H1 (cell line): ENCODE measurements at regions not wholly inside any gene's neighbourhood (a gene's known extent, or its start where the extent isn't known, plus 50 kb on each side); places are given as distances from the start of the nearest gene placed in this dataset.

Source experiments
- CTCF ChIA-PET: fragments of 300-600 bp; sonication (Branson Sonifier 250); formaldehyde crosslinking; loops from one replicate; lab custom pipeline; 2021; ENCODE audit not compliant: partially characterized antibody; lab: Charles Lee
- POLR2A ChIA-PET: fragments of 300-600 bp; sonication (Branson Sonifier 250); formaldehyde crosslinking; loops from one replicate; lab custom pipeline; 2021; ENCODE audit warnings: inconsistent platforms; ENCODE audit not compliant: partially characterized antibody; lab: Charles Lee
- DNase-seq, 2 experiments: peaks; one replicate each; pipeline versions ENCODE4 v3.0.0 to v3.0.0-alpha.2; 2010 to 2022; ENCODE audit warnings: low spot score in 2 of 2, low read depth in 1 of 2, mixed read lengths in 1 of 2
- FAIRE-seq: peaks from 2 replicates; lab custom pipeline; 2011; peaks lifted over from hg19 to GRCh38; lab: Jason Lieb, UNC
- H2AFZ ChIP-seq: 2 replicates; pipeline ENCODE4 v1.8.1; 2012; ENCODE audit warnings: low read length, inconsistent platforms
- H2AK5ac ChIP-seq: 2 replicates; pipeline ENCODE4 v1.6.1; 2013; ENCODE audit warnings: low read depth, low read length
- H2BK120ac ChIP-seq: replicated peaks from 2 replicates; pipeline ENCODE3; 2013; ENCODE audit warnings: low read depth, low read length, inconsistent platforms
- H2BK12ac ChIP-seq: 2 replicates; pipeline ENCODE4 v1.6.1; 2013; ENCODE audit warnings: low read depth, low read length
- H2BK15ac ChIP-seq: 2 replicates; pipeline ENCODE4 v1.6.1; 2013; ENCODE audit warnings: low read length
- H2BK20ac ChIP-seq: 2 replicates; pipeline ENCODE4 v1.6.1; 2013; ENCODE audit warnings: low read length
- H2BK5ac ChIP-seq: 2 replicates; pipeline ENCODE4 v1.6.1; 2013; ENCODE audit warnings: low read depth, low read length
- H3K14ac ChIP-seq: 2 replicates; pipeline ENCODE4 v1.6.1; 2013; ENCODE audit warnings: inconsistent platforms; ENCODE audit not compliant: insufficient read length
- H3K18ac ChIP-seq: 2 replicates; pipeline ENCODE4 v1.6.1; 2013; ENCODE audit warnings: low read length; ENCODE audit errors: extremely low read depth
- H3K23ac ChIP-seq: 2 replicates; pipeline ENCODE4 v1.6.1; 2013; ENCODE audit warnings: inconsistent platforms; ENCODE audit not compliant: insufficient read length
- H3K23me2 ChIP-seq: 2 replicates; pipeline ENCODE4 v1.6.1; 2013; ENCODE audit warnings: low read depth, low read length
- H3K27ac ChIP-seq: 2 replicates; pipeline ENCODE4 v1.6.1; 2011; ENCODE audit warnings: low read depth, low read length, inconsistent platforms
- H3K27me3 ChIP-seq, 4 experiments: replicated peaks in 1 of 4; 1 replicate in 1 of 4; 2 replicates in 3 of 4; pipeline versions ENCODE4 v1.6.1 to v1.8.1; 2011 to 2013; ENCODE audit warnings: low read length in 3 of 4, mild to moderate bottlenecking in 3 of 4, inconsistent platforms in 2 of 4, mixed read lengths in 2 of 4, moderate library complexity in 1 of 4; ENCODE audit not compliant: control insufficient read depth in 3 of 4, insufficient read depth in 3 of 4; ENCODE audit errors: extremely low read depth in 1 of 4
- H3K36me3 ChIP-seq, 4 experiments: 2 replicates each; pipeline versions ENCODE4 v1.6.1 to v1.8.1; 2011 to 2013; ENCODE audit warnings: mild to moderate bottlenecking in 4 of 4, low read length in 3 of 4, moderate library complexity in 2 of 4, control low read depth in 1 of 4, inconsistent platforms in 1 of 4; ENCODE audit not compliant: insufficient read depth in 4 of 4, control insufficient read depth in 2 of 4
- H3K4ac ChIP-seq: replicated peaks from 2 replicates; pipeline ENCODE3; 2013; ENCODE audit warnings: low read length, low read depth, mixed read lengths, inconsistent platforms; ENCODE audit not compliant: insufficient read length
- H3K4me1 ChIP-seq, 4 experiments: replicated peaks in 1 of 4; 1 replicate in 1 of 4; 2 replicates in 3 of 4; pipeline versions ENCODE4 v1.6.1 to v1.8.1; 2011 to 2013; ENCODE audit warnings: low read length in 3 of 4, inconsistent platforms in 2 of 4, mixed read lengths in 1 of 4; ENCODE audit not compliant: insufficient read depth in 4 of 4, control insufficient read depth in 3 of 4
- H3K4me2 ChIP-seq, 2 experiments: 2 replicates each; pipeline versions ENCODE4 v1.6.1 to v1.8.1; 2011 to 2013; ENCODE audit warnings: low read depth in 2 of 2, low read length in 2 of 2, control low read depth in 1 of 2, inconsistent platforms in 1 of 2, mild to moderate bottlenecking in 1 of 2; ENCODE audit not compliant: insufficient read depth in 1 of 2
- H3K4me3 ChIP-seq, 4 experiments: fragments of 200-600, 300-600 bp in 1 of 4; sonication (generic), shearing (Covaris generic), sonication (Bioruptor Twin) in 1 of 4; 2 replicates each; pipeline versions ENCODE4 v1.5.1 to v1.8.1; 2011 to 2016; ENCODE audit warnings: low read length in 4 of 4, low read depth in 3 of 4, control low read depth in 2 of 4, inconsistent platforms in 2 of 4, mild to moderate bottlenecking in 2 of 4, mixed read lengths in 1 of 4, moderate library complexity in 1 of 4; ENCODE audit not compliant: insufficient read depth in 2 of 4; ENCODE audit errors: extremely low read depth in 1 of 4
- H3K56ac ChIP-seq: replicated peaks from 2 replicates; pipeline ENCODE3; 2013; ENCODE audit warnings: low read depth, mild to moderate bottlenecking, mixed read lengths, low read length, inconsistent platforms; ENCODE audit not compliant: insufficient read length
- H3K79me1 ChIP-seq: 2 replicates; pipeline ENCODE4 v1.6.1; 2013; ENCODE audit warnings: low read depth, low read length, control low read depth
- H3K79me2 ChIP-seq, 2 experiments: 2 replicates each; pipeline versions ENCODE4 v1.6.1 to v1.8.1; 2012 to 2013; ENCODE audit warnings: low read length in 2 of 2, mild to moderate bottlenecking in 2 of 2, inconsistent platforms in 1 of 2; ENCODE audit not compliant: insufficient read depth in 2 of 2, control insufficient read depth in 1 of 2
- H3K9ac ChIP-seq, 4 experiments: replicated peaks in 1 of 4; 1 replicate in 1 of 4; 2 replicates in 3 of 4; pipeline versions ENCODE4 v1.6.1 to v1.8.1; 2011 to 2013; ENCODE audit warnings: low read depth in 3 of 4, low read length in 3 of 4, control low read depth in 2 of 4, mild to moderate bottlenecking in 2 of 4, moderate library complexity in 2 of 4, inconsistent platforms in 1 of 4; ENCODE audit errors: extremely low read depth in 1 of 4
- H3K9me3 ChIP-seq, 2 experiments: 2 replicates each; pipeline versions ENCODE4 v1.6.1 to v1.8.1; 2012 to 2013; ENCODE audit warnings: mild to moderate bottlenecking in 2 of 2, moderate library complexity in 2 of 2, control low read depth in 1 of 2, inconsistent platforms in 1 of 2, low read depth in 1 of 2, low read length in 1 of 2, mixed read lengths in 1 of 2; ENCODE audit not compliant: insufficient read depth in 2 of 2
- H4K20me1 ChIP-seq, 2 experiments: replicated peaks in 1 of 2; 2 replicates each; pipeline versions ENCODE3 to v1.8.1; 2011 to 2013; ENCODE audit warnings: inconsistent platforms in 2 of 2, low read length in 2 of 2, mild to moderate bottlenecking in 1 of 2; ENCODE audit not compliant: insufficient read depth in 2 of 2, control insufficient read depth in 1 of 2
- H4K5ac ChIP-seq: 2 replicates; pipeline ENCODE4 v1.6.1; 2013; ENCODE audit warnings: low read length, low read depth, mixed read lengths, inconsistent platforms; ENCODE audit not compliant: insufficient read length
- H4K8ac ChIP-seq: 2 replicates; pipeline ENCODE4 v1.8.0; 2013; ENCODE audit warnings: mild to moderate bottlenecking, moderate library complexity, low read length, inconsistent platforms; ENCODE audit not compliant: insufficient read depth; ENCODE audit errors: extremely low read depth
- H4K91ac ChIP-seq: replicated peaks from 2 replicates; pipeline ENCODE3; 2013; ENCODE audit warnings: low read length, mixed read lengths, inconsistent platforms; ENCODE audit not compliant: insufficient read length
- CBX5 ChIP-seq: fragments of 300-800, 300-1000 bp; sonication (generic); IDR thresholded peaks from 2 replicates; pipeline ENCODE4 v1.7.1; 2016; ENCODE audit warnings: antibody characterized with exemption, low read length, low read depth
- CHD1 ChIP-seq: IDR thresholded peaks from 2 replicates; pipeline ENCODE4 v1.6.1; 2012; ENCODE audit warnings: low read depth, low read length, improper control_type of control experiment
- FOSL1 ChIP-seq: IDR thresholded peaks from 2 replicates; pipeline ENCODE4 v1.6.1; 2011; ENCODE audit warnings: mild to moderate bottlenecking, low read depth, low read length, moderate library complexity; ENCODE audit not compliant: insufficient read depth
- GABPA ChIP-seq: IDR thresholded peaks from 2 replicates; pipeline ENCODE4 v1.6.1; 2011; ENCODE audit warnings: mild to moderate bottlenecking, low read length, moderate library complexity, borderline replicate concordance; ENCODE audit not compliant: insufficient read depth
- GTF2F1 ChIP-seq: IDR thresholded peaks from 2 replicates; pipeline ENCODE4 v1.6.1; 2012; ENCODE audit warnings: low read depth, low read length, improper control_type of control experiment, borderline replicate concordance
- JUN ChIP-seq: IDR thresholded peaks from 2 replicates; pipeline ENCODE4 v1.6.1; 2011; ENCODE audit warnings: low read depth, mild to moderate bottlenecking, improper control_type of control experiment, low read length
- JUND ChIP-seq: IDR thresholded peaks from 2 replicates; pipeline ENCODE4 v1.6.1; 2011; ENCODE audit warnings: mild to moderate bottlenecking, improper control_type of control experiment, low read length
- MAFK ChIP-seq: IDR thresholded peaks from 2 replicates; pipeline ENCODE4 v1.6.1; 2012; ENCODE audit warnings: low read depth, mild to moderate bottlenecking, improper control_type of control experiment, low read length
- NANOG ChIP-seq: IDR thresholded peaks from 2 replicates; pipeline ENCODE4 v1.6.1; 2011; ENCODE audit warnings: low read length, low read depth, mild to moderate bottlenecking, inconsistent platforms; ENCODE audit not compliant: insufficient read depth, poor library complexity, severe bottlenecking
- POU5F1 ChIP-seq: IDR thresholded peaks from 2 replicates; pipeline ENCODE4 v1.6.1; 2011; ENCODE audit warnings: low read depth, mild to moderate bottlenecking, low read length, moderate library complexity
- SIRT6 ChIP-seq: IDR thresholded peaks from one replicate; pipeline ENCODE4 v1.7.1; 2012; ENCODE audit warnings: low read length, inconsistent platforms
- SP1 ChIP-seq: IDR thresholded peaks from 2 replicates; pipeline ENCODE4 v1.6.1; 2011; ENCODE audit warnings: low read depth, low read length
- SP4 ChIP-seq: IDR thresholded peaks from 2 replicates; pipeline ENCODE4 v1.6.1; 2012; ENCODE audit warnings: low read length, inconsistent platforms
- SUZ12 ChIP-seq: fragments of 200-600 bp; sonication (generic); IDR thresholded peaks from 2 replicates; pipeline ENCODE4 v1.6.1; 2012; ENCODE audit warnings: mild to moderate bottlenecking, inconsistent platforms, low read length, moderate library complexity, mixed read lengths
- TF ChIP-seq, protein P1 (sequence below): IDR thresholded peaks from 2 replicates; pipeline ENCODE4 v1.6.1; 2012; ENCODE audit warnings: inconsistent platforms
- TF ChIP-seq, protein P2 (sequence below): IDR thresholded peaks from 2 replicates; pipeline ENCODE4 v1.6.1; 2012; ENCODE audit warnings: inconsistent platforms

DNA sequence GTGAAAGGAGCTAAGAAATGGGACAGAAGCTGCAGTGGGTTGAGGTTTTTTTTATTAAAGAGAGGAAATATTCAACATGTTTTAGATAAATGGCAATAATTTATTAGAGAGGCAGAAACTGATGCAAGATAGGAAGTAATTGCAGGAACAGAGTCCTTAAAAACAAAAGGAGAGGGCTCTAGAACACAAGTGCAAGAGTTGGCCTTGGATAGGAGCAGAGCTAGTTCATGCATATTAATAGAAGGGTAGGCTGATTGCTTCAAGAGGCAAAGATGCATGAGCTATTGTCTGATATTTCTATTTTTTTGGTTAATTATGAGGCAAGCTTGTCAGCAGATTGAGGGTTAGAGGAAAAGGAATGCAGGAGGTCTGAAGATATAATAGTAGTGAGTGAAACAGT, 91.0 kb upstream of the GPRIN3 start:
- Histone ChIP-seq H2BK12ac (no peak overlapping the region), H3K23ac (no peak overlapping the region), H3K4me2 (no peak overlapping the region), H3K14ac (no peak overlapping the region), H3K18ac (no peak overlapping the region), H2BK15ac (no peak overlapping the region), H3K23me2 (no peaks in the 10 kb centered on the region; the same call in 1 of the 2 replicates), H3K27me3 (no peaks in the 10 kb centered on the region), H3K56ac (no peak overlapping the region), H3K9me3 (no peaks in the 10 kb centered on the region), H2BK20ac (no peak overlapping the region), H2BK5ac (no peak overlapping the region), H4K20me1 (no peaks in the 10 kb centered on the region), H4K8ac (no peak overlapping the region), H2AK5ac (no peak overlapping the region), H3K9ac (no peak overlapping the region), H3K79me2 (no peaks in the 10 kb centered on the region), H2BK120ac (no peak overlapping the region), H3K4me3 (no peak overlapping the region), H3K4me1 (no peaks in the 10 kb centered on the region; a peak in 1 of 7 replicates), H3K27ac (no peak overlapping the region), H3K79me1 (no peaks in the 10 kb centered on the region), H3K4ac (no peak overlapping the region), H4K5ac (no peak overlapping the region), H3K36me3 (no peaks in the 10 kb centered on the region), H2AFZ (0 out of 2 replicates have a peak overlapping the region, but pooled peaks have one; percentile 16), H4K91ac (no peak overlapping the region)
- DNase-seq (no peak), FAIRE-seq (no peak)
- no peak for TF ChIP-seq SP1
- no peak for TF ChIP-seq GABPA
- no peak for TF ChIP-seq NANOG
- no peak for TF ChIP-seq JUN
- TF ChIP-seq, protein P1, sequence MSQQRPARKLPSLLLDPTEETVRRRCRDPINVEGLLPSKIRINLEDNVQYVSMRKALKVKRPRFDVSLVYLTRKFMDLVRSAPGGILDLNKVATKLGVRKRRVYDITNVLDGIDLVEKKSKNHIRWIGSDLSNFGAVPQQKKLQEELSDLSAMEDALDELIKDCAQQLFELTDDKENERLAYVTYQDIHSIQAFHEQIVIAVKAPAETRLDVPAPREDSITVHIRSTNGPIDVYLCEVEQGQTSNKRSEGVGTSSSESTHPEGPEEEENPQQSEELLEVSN = no peak
- no peak for TF ChIP-seq GTF2F1
- no peak for TF ChIP-seq SUZ12
- no peak for TF ChIP-seq CBX5
- TF ChIP-seq SIRT6 = no peak
- no peak for TF ChIP-seq FOSL1
- TF ChIP-seq JUND = no peak
- TF ChIP-seq SP4 = no peak
- TF ChIP-seq POU5F1 = no peak
- TF ChIP-seq CHD1 = no peak
- TF ChIP-seq MAFK = no peak
- TF ChIP-seq, protein P2, sequence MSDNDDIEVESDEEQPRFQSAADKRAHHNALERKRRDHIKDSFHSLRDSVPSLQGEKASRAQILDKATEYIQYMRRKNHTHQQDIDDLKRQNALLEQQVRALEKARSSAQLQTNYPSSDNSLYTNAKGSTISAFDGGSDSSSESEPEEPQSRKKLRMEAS = no peak
- ChIA-PET POLR2A (interaction anchor here (0.6 kb wide), 1 partner anchor 10 kb away, joined by 3 read pairs; no protein-coding TSS in a partner anchor), CTCF (interaction anchor here (1.2 to 1.6 kb wide), 4 partner anchors 18 to 172 kb away, joined by 3 to 8 read pairs (median 6); no protein-coding TSS in a partner anchor)
